ENCODE measurements at regions not wholly inside any gene's neighbourhood (a gene's known extent, or its start where the extent isn't known, plus 50 kb on each side); places are given as distances from the start of the nearest gene placed in this dataset.

DNA sequence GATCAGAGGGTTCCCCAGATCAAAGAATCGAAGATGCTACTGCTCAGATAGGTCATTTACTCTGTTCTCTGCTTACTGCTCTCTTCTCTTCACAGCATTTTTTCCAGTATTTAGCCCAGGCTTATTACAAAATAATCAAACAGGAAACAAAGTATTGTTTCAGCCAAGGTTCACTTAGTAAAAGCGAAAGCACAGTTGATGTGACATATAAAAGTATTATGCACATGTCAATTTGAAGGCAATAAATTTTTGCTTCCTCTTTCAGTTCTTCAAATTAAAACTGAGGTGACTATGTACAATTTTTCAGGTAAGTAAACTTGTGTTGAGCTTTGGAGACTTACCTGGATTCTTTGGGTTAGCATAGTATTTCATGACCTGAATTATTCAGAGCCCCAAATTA, 262.8 kb upstream of the CHST9 start:
- TF ChIP-seq, protein P1, sequence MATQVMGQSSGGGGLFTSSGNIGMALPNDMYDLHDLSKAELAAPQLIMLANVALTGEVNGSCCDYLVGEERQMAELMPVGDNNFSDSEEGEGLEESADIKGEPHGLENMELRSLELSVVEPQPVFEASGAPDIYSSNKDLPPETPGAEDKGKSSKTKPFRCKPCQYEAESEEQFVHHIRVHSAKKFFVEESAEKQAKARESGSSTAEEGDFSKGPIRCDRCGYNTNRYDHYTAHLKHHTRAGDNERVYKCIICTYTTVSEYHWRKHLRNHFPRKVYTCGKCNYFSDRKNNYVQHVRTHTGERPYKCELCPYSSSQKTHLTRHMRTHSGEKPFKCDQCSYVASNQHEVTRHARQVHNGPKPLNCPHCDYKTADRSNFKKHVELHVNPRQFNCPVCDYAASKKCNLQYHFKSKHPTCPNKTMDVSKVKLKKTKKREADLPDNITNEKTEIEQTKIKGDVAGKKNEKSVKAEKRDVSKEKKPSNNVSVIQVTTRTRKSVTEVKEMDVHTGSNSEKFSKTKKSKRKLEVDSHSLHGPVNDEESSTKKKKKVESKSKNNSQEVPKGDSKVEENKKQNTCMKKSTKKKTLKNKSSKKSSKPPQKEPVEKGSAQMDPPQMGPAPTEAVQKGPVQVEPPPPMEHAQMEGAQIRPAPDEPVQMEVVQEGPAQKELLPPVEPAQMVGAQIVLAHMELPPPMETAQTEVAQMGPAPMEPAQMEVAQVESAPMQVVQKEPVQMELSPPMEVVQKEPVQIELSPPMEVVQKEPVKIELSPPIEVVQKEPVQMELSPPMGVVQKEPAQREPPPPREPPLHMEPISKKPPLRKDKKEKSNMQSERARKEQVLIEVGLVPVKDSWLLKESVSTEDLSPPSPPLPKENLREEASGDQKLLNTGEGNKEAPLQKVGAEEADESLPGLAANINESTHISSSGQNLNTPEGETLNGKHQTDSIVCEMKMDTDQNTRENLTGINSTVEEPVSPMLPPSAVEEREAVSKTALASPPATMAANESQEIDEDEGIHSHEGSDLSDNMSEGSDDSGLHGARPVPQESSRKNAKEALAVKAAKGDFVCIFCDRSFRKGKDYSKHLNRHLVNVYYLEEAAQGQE (IDR thresholded peaks at IDR 0.05; ENCODE audit: insufficient replicate concordance, low read depth), result no peak
- TF ChIP-seq POLR2AphosphoS5 (IDR thresholded peaks at IDR 0.05; ENCODE audit: low read depth) (no peak), GABPA (IDR thresholded peaks at IDR 0.05; ENCODE audit: low read depth) (no peak)
- TF ChIP-seq, protein P2, sequence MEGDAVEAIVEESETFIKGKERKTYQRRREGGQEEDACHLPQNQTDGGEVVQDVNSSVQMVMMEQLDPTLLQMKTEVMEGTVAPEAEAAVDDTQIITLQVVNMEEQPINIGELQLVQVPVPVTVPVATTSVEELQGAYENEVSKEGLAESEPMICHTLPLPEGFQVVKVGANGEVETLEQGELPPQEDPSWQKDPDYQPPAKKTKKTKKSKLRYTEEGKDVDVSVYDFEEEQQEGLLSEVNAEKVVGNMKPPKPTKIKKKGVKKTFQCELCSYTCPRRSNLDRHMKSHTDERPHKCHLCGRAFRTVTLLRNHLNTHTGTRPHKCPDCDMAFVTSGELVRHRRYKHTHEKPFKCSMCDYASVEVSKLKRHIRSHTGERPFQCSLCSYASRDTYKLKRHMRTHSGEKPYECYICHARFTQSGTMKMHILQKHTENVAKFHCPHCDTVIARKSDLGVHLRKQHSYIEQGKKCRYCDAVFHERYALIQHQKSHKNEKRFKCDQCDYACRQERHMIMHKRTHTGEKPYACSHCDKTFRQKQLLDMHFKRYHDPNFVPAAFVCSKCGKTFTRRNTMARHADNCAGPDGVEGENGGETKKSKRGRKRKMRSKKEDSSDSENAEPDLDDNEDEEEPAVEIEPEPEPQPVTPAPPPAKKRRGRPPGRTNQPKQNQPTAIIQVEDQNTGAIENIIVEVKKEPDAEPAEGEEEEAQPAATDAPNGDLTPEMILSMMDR (IDR thresholded peaks at IDR 0.05; ENCODE audit: insufficient read depth, low read length), result no peak

Data from HL-60 (cell line).